Smooth muscle cell (in vitro differentiated cells): ENCODE measurements at regions not wholly inside any gene's neighbourhood (a gene's known extent, or its start where the extent isn't known, plus 50 kb on each side); places are given as distances from the start of the nearest gene placed in this dataset. TPM values are rescaled to one million over a fixed set of nuclear protein-coding genes. Genes with fewer than 3 reads are reported as not detected.

Experiments
- DNase-seq: peaks from one replicate; lab custom pipeline; 2025; ENCODE audit not compliant: unreplicated experiment; lab: John Stamatoyannopoulos, UW
- H2AFZ ChIP-seq: fragments of 200-600 bp; sonication (generic); 2 replicates; pipeline ENCODE4 v1.6.0; 2016; ENCODE audit warnings: antibody characterized with exemption, low read depth, mild to moderate bottlenecking
- H3F3A ChIP-seq: fragments of 200-600 bp; sonication (generic); 2 replicates; pipeline ENCODE4 v1.6.0; 2017; ENCODE audit warnings: antibody characterized with exemption, low read depth
- H3K27ac ChIP-seq: fragments of 200-600 bp; sonication (generic); 2 replicates; pipeline ENCODE4 v1.5.1; 2016; ENCODE audit warnings: low read depth, mild to moderate bottlenecking
- H3K27me3 ChIP-seq: fragments of 200-600 bp; sonication (generic); 2 replicates; pipeline ENCODE4 v1.6.1; 2016; ENCODE audit warnings: low read depth, mild to moderate bottlenecking
- H3K36me3 ChIP-seq: fragments of 200-600 bp; sonication (generic); 2 replicates; pipeline ENCODE4 v1.5.1; 2016; ENCODE audit warnings: low read depth
- H3K4me1 ChIP-seq: fragments of 200-600 bp; sonication (generic); 2 replicates; pipeline ENCODE4 v1.5.1; 2016; ENCODE audit warnings: low read depth
- H3K4me2 ChIP-seq: fragments of 200-600 bp; sonication (generic); 2 replicates; pipeline ENCODE4 v1.6.0; 2016; ENCODE audit warnings: mild to moderate bottlenecking
- H3K4me3 ChIP-seq: fragments of 200-600 bp; sonication (generic); 2 replicates; pipeline ENCODE4 v1.5.1; 2016; ENCODE audit warnings: mild to moderate bottlenecking
- H3K79me2 ChIP-seq: fragments of 200-600 bp; sonication (generic); 2 replicates; pipeline ENCODE4 v1.6.0; 2016; ENCODE audit warnings: low read depth, mild to moderate bottlenecking
- H3K9ac ChIP-seq: fragments of 200-600 bp; sonication (generic); 2 replicates; pipeline ENCODE4 v1.6.0; 2016; ENCODE audit warnings: low read depth
- H3K9me3 ChIP-seq: fragments of 200-600 bp; sonication (generic); replicated peaks from 2 replicates; pipeline ENCODE4 v1.5.1; 2016; ENCODE audit warnings: low read depth
- H4K20me1 ChIP-seq: fragments of 200-600 bp; sonication (generic); 2 replicates; pipeline ENCODE4 v1.6.0; 2016; ENCODE audit warnings: low read depth
- CTCF ChIP-seq: fragments of 200-600 bp; sonication (generic); IDR thresholded peaks from 2 replicates; pipeline ENCODE4 v1.5.1; 2017; ENCODE audit warnings: borderline replicate concordance, mild to moderate bottlenecking, antibody characterized with exemption; ENCODE audit not compliant: insufficient read depth, poor library complexity, severe bottlenecking
- WGBS: methylation state at CpG from one replicate; pipeline ENCODE4 v1.1.7; 2016; ENCODE audit warnings: low lambda C conversion rate; 5-methylcytosine and 5-hydroxymethylcytosine counted together
- small RNA-seq: library from RNA; depleted of rRNA; stranded (forward); fragments of <200 nt; gene quantifications from one replicate; pipeline ENCODE3, GENCODE V24; 2014

GRCh38 chr3:35544976-35545375 lies 94.3 kb upstream of the ARPP21 start:
- no peak for DNase-seq
- Histone ChIP-seq H4K20me1 (no peaks in the 10 kb centered on the region), H3K4me3 (no peak overlapping the region), H3K4me2 (no peak overlapping the region), H3K4me1 (no peaks in the 10 kb centered on the region), H3K27me3 (peaks cover 11% of the 10 kb centered on the region), H3K79me2 (no peaks in the 10 kb centered on the region), H3F3A (no peaks in the 10 kb centered on the region), H3K9me3 (no peaks in the 10 kb centered on the region), H3K27ac (no peak overlapping the region), H2AFZ (no peak overlapping the region), H3K36me3 (no peaks in the 10 kb centered on the region), H3K9ac (no peak overlapping the region)
- 52% methylated on average over 1 of the region's 1 CpG for WGBS
- TF ChIP-seq CTCF = no peak

- H3K27ac ChIP-seq = no peak overlapping the region
- H4K20me1 ChIP-seq = no peaks in the 10 kb centered on the region
- H2AFZ ChIP-seq = no peak overlapping the region
- H3K4me1 ChIP-seq = no peaks in the 10 kb centered on the region
- H3K9ac ChIP-seq = no peak overlapping the region
- H3F3A ChIP-seq = no peaks in the 10 kb centered on the region
- no peaks in the 10 kb centered on the region for H3K27me3 ChIP-seq
- no peak overlapping the region for H3K4me2 ChIP-seq
- 56% methylated on average over 1 of the region's 1 CpG for WGBS
- no peak for TF ChIP-seq CTCF
- H3K36me3 ChIP-seq = no peaks in the 10 kb centered on the region
- no peaks in the 10 kb centered on the region for H3K9me3 ChIP-seq
- no peak for DNase-seq
- no peaks in the 10 kb centered on the region for H3K79me2 ChIP-seq
- H3K4me3 ChIP-seq = no peak overlapping the region
Observed at GRCh38 chr3:35549690-35550089, 89.6 kb upstream of the ARPP21 start.

GRCh38 chr3:35562141-35562540 lies 77.2 kb upstream of the ARPP21 start:
- Histone ChIP-seq H3K4me1 (no peaks in the 10 kb centered on the region), H3K4me3 (no peak overlapping the region), H4K20me1 (no peaks in the 10 kb centered on the region), H3K36me3 (no peaks in the 10 kb centered on the region), H3K4me2 (no peak overlapping the region), H2AFZ (no peak overlapping the region), H3K27ac (no peak overlapping the region), H3K9me3 (no peaks in the 10 kb centered on the region), H3K27me3 (no peaks in the 10 kb centered on the region), H3K9ac (no peak overlapping the region), H3K79me2 (no peaks in the 10 kb centered on the region), H3F3A (no peaks in the 10 kb centered on the region)
- no peak for DNase-seq
- WGBS = 92% methylated on average over 2 of the region's 2 CpGs
- no peak for TF ChIP-seq CTCF

GRCh38 chr3:35565048-35565447 lies 74.3 kb upstream of the ARPP21 start:
- no peak for TF ChIP-seq CTCF
- Histone ChIP-seq H3K4me1 (no peaks in the 10 kb centered on the region), H3K27me3 (no peaks in the 10 kb centered on the region), H3K27ac (no peak overlapping the region), H3K9me3 (no peaks in the 10 kb centered on the region), H3K79me2 (no peaks in the 10 kb centered on the region), H3F3A (no peaks in the 10 kb centered on the region), H3K4me2 (no peak overlapping the region), H3K9ac (no peak overlapping the region), H3K4me3 (no peak overlapping the region), H3K36me3 (no peaks in the 10 kb centered on the region), H2AFZ (no peak overlapping the region), H4K20me1 (no peaks in the 10 kb centered on the region)
- no peak for DNase-seq

Small RNAs in the stretch of these regions (small RNA-seq; reads per million reads assigned to genes)
- not detected for gene RNU6-243P
